SK-N-MC (cell line): ENCODE measurements at regions not wholly inside any gene's neighbourhood (a gene's known extent, or its start where the extent isn't known, plus 50 kb on each side); places are given as distances from the start of the nearest gene placed in this dataset.

Source experiments
- EZH2 ChIP-seq: fragments of 200-600 bp; sonication (generic); IDR thresholded peaks from one replicate; pipeline ENCODE4 v1.6.1; 2017; ENCODE audit warnings: antibody characterized with exemption
- POLR2AphosphoS5 ChIP-seq: IDR thresholded peaks from 2 replicates; pipeline ENCODE4 v1.6.1; 2012; ENCODE audit warnings: mild to moderate bottlenecking, low read depth, low read length, borderline replicate concordance

- TF ChIP-seq POLR2AphosphoS5 (no peak), EZH2 (no peak)
Observed at GRCh38 chr22:46026899-46027210, 49.9 kb upstream of the WNT7B start.
